ENCODE measurements at regions not wholly inside any gene's neighbourhood (a gene's known extent, or its start where the extent isn't known, plus 50 kb on each side); places are given as distances from the start of the nearest gene placed in this dataset.

DNA sequence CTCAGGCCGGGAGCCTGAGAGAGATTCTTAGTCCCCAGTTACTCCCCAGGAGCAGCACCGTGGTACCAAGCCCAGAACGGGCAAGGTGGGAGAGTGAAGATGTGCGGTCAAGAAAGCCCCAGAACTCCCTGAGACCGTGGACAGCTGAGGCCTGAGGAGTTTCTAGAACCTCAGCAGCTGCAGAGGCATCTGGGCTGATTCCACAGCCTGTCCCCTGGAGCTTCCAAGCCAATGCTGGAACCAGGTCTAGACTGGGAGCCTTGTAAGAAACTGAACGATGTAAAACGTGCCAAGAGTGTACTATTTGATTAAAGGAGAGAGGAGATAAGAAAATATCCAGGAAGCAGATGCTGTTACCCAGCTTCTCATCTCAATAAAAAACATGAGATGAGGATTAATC, 366.3 kb downstream of the TNS3 start:
- TF ChIP-seq, protein P1, sequence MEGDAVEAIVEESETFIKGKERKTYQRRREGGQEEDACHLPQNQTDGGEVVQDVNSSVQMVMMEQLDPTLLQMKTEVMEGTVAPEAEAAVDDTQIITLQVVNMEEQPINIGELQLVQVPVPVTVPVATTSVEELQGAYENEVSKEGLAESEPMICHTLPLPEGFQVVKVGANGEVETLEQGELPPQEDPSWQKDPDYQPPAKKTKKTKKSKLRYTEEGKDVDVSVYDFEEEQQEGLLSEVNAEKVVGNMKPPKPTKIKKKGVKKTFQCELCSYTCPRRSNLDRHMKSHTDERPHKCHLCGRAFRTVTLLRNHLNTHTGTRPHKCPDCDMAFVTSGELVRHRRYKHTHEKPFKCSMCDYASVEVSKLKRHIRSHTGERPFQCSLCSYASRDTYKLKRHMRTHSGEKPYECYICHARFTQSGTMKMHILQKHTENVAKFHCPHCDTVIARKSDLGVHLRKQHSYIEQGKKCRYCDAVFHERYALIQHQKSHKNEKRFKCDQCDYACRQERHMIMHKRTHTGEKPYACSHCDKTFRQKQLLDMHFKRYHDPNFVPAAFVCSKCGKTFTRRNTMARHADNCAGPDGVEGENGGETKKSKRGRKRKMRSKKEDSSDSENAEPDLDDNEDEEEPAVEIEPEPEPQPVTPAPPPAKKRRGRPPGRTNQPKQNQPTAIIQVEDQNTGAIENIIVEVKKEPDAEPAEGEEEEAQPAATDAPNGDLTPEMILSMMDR (IDR thresholded peaks at IDR 0.05): no peak
- TF ChIP-seq POLR2A (IDR thresholded peaks at IDR 0.05): no peak

Data from thyroid gland (tissue), 4 donors.